HT-29 (cell line): ENCODE measurements at regions not wholly inside any gene's neighbourhood (a gene's known extent, or its start where the extent isn't known, plus 50 kb on each side); places are given as distances from the start of the nearest gene placed in this dataset.

Source experiments
- DNase-seq: peaks from one replicate; pipeline ENCODE4 v3.0.0-alpha.2; 2015; ENCODE audit warnings: low spot score

- no peak for DNase-seq
Observed at GRCh38 chr4:1524761-1525160, 118.5 kb upstream of the NKX1-1 start.

- no peak for DNase-seq
Observed at GRCh38 chr4:1523907-1524636, 117.8 kb upstream of the NKX1-1 start.

- no peak for DNase-seq
Observed at GRCh38 chr4:1523506-1523905, 117.3 kb upstream of the NKX1-1 start.

- DNase-seq = no peak
Observed at GRCh38 chr4:1523033-1523432, 116.8 kb upstream of the NKX1-1 start.

- DNase-seq = no peak
Observed at GRCh38 chr4:1522606-1523005, 116.4 kb upstream of the NKX1-1 start.

GRCh38 chr4:1521821-1522361 lies 115.6 kb upstream of the NKX1-1 start:
- no peak for DNase-seq

- DNase-seq = peak; percentile 9
Observed at GRCh38 chr4:1520795-1521576, 114.7 kb upstream of the NKX1-1 start.

GRCh38 chr4:1519787-1520661 lies 113.8 kb upstream of the NKX1-1 start:
- no peak for DNase-seq

- DNase-seq = no peak
Observed at GRCh38 chr4:1518997-1519700, 112.9 kb upstream of the NKX1-1 start.

GRCh38 chr4:1517592-1518411 lies 111.6 kb upstream of the NKX1-1 start:
- DNase-seq = no peak

- DNase-seq = no peak
Observed at GRCh38 chr4:1516881-1517480, 110.7 kb upstream of the NKX1-1 start.

- no peak for DNase-seq
Observed at GRCh38 chr4:1516261-1516660, 110.0 kb upstream of the NKX1-1 start.

- DNase-seq = no peak
Observed at GRCh38 chr4:1515763-1516162, 109.5 kb upstream of the NKX1-1 start.

GRCh38 chr4:1515156-1515555 lies 108.9 kb upstream of the NKX1-1 start:
- no peak for DNase-seq

GRCh38 chr4:1514612-1515011 lies 108.4 kb upstream of the NKX1-1 start:
- no peak for DNase-seq

GRCh38 chr4:1513936-1514483 lies 107.8 kb upstream of the NKX1-1 start:
- no peak for DNase-seq

GRCh38 chr4:1512738-1513660 lies 106.8 kb upstream of the NKX1-1 start:
- no peak for DNase-seq

- no peak for DNase-seq
Observed at GRCh38 chr4:1512051-1512737, 106.0 kb upstream of the NKX1-1 start.
